ENCODE measurements at regions not wholly inside any gene's neighbourhood (a gene's known extent, or its start where the extent isn't known, plus 50 kb on each side); places are given as distances from the start of the nearest gene placed in this dataset.
"Not testable (repeated sequence)": the region's sequence is repeated elsewhere in the genome, so short reads cannot be mapped to it uniquely, and the experiment has no call there.

DNA sequence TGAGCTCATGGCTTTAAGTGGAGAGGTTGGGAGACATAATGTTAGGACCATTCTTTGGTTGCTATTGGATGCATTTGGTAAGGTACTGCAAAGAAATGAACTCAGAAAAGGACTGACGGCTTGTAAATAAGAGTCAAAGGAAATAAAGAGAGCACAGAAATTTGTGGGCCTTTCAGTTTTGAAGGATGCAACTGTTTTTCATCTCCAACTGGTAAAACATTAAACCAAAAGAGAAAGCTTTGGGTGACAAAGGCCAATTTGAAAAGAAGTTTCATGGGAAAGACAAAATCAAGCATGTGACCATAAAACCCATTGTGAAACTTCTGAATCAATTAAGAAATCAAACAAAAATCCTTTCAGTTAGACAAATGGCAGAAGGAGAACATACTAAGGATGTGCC, 77.8 kb upstream of the SPOPL start:
- Histone ChIP-seq H3K36me3 (no peaks in the 10 kb centered on the region), H3K4me1 (replicated peaks) (no peaks in the 10 kb centered on the region), H3K4me3 (no peak overlapping the region), H3K27ac (no peak overlapping the region), H3K9me3 (no peaks in the 10 kb centered on the region), H3K27me3 (replicated peaks; ENCODE audit: insufficient read depth) (no peaks in the 10 kb centered on the region)
- intact Hi-C loops (cut with DNase I) = no loop called here
- TF ChIP-seq CTCF (IDR thresholded peaks at IDR 0.05) = no peak
- no peak for TF ChIP-seq POLR2A (IDR thresholded peaks at IDR 0.05)
- TF ChIP-seq POLR2AphosphoS5 (IDR thresholded peaks at IDR 0.05) = no peak
- no peak for DNase-seq (ENCODE audit: low spot score)
- WGBS = 96% methylated on average over 1 of the region's 1 CpG

DNA sequence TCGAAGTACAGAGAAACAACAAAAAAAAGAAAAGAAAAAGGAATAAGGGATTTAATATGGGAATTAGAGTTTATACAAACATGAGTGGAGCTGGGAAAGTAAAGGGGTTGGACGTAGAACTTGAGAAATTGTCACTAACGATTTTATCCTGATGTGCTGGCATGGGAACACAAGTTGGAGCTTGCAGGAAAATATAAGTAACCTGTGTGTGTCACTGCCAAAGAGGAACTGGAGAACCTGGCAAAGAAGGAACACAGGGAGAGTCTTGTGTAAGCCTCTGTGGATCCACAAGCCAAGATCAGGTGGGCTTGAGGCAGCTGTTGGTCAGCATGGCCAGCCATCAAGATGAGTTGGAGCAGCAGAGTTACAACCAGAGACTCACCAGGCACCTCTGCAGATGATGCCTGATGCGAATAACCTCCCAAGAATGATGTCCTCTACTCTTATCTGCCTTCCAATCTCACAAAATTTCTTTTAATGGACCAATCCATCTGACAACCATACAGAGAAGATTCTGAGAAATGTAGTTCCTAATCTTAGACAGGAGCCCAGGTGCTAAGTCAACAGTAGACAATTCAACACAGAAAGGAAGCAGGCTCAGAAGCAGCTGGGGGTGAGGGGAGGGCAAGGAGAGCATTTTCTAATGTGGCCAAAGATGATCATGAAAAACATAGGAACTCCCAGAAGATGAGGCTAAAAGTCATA, 77.0 kb upstream of the SPOPL start:
- WGBS = 69% methylated on average over 4 of the region's 4 CpGs
- intact Hi-C loops (cut with DNase I) = no loop called here
- DNase-seq (ENCODE audit: low spot score) = no peak

DNA sequence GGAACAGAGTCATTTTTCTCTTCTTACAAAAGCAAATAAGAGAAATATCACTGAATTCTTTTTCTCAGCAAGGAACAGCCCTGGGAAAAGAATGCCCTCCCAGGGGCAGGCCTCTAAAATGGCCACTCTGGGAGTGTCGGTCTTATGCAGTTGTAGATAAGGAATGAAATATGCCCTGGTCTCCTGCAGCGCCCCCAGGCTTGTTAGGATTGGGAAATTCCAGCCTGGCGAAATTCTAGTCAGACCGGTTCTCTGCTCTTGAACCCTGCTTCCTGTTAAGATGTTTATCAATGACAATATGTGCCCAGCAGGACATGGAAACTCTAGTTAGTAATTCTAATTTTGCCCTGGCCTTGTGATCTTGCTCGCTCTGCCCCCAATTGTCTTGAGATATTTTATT, 75.5 kb upstream of the SPOPL start:
- H3K4me1 ChIP-seq (replicated peaks); intact Hi-C loops (cut with DNase I); H3K36me3 ChIP-seq; DNase-seq (ENCODE audit: low spot score); H3K9me3 ChIP-seq; H3K27me3 ChIP-seq (replicated peaks; ENCODE audit: insufficient read depth); H3K27ac ChIP-seq; H3K4me3 ChIP-seq: not testable (repeated sequence)
- WGBS = 89% methylated on average over 5 of the region's 5 CpGs

More for the DNA sequence above, 77.0 kb upstream of the SPOPL start:
- no peak for TF ChIP-seq CTCF (IDR thresholded peaks at IDR 0.05)
- TF ChIP-seq POLR2A (IDR thresholded peaks at IDR 0.05) = no peak
- no peak for TF ChIP-seq POLR2AphosphoS5 (IDR thresholded peaks at IDR 0.05)
- Histone ChIP-seq H3K36me3 (no peaks in the 10 kb centered on the region), H3K4me3 (no peak overlapping the region), H3K4me1 (replicated peaks) (no peaks in the 10 kb centered on the region), H3K27ac (no peak overlapping the region), H3K27me3 (replicated peaks; ENCODE audit: insufficient read depth) (no peaks in the 10 kb centered on the region), H3K9me3 (no peaks in the 10 kb centered on the region)

GRCh38 chr2:138428710-138429440, 72.7 kb upstream of the SPOPL start:
- H3K27ac ChIP-seq = no peak overlapping the region
- H3K36me3 ChIP-seq = no peaks in the 10 kb centered on the region
- H3K9me3 ChIP-seq = no peaks in the 10 kb centered on the region
- intact Hi-C loops (cut with DNase I) = no loop called here
- no peaks in the 10 kb centered on the region for H3K27me3 ChIP-seq (replicated peaks; ENCODE audit: insufficient read depth)
- DNase-seq (ENCODE audit: low spot score) = no peak
- no peak for TF ChIP-seq POLR2AphosphoS5 (IDR thresholded peaks at IDR 0.05)
- TF ChIP-seq CTCF (IDR thresholded peaks at IDR 0.05) = no peak
- TF ChIP-seq POLR2A (IDR thresholded peaks at IDR 0.05) = no peak
- H3K4me1 ChIP-seq (replicated peaks) = no peaks in the 10 kb centered on the region
- WGBS = 76% methylated on average over 4 of the region's 4 CpGs
- H3K4me3 ChIP-seq = no peak overlapping the region

DNA sequence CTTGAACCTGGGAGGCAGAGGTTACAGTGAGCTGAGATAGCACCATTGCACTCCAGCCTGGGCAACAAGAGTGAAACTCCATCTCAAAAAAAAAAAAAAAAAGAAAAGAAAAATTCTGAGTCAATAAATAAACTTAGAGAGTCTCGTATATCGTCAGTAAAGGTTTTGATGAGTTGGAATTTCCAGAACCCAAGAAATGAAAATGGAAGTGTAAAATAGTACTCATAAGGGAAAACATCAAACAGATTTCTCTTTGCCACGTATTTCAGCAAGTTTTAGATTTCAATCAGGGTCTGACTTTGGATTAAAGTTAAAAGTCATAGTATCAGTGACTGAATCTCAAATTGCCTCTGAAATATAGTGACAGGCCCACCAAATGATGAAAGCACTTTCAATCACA, 71.4 kb upstream of the SPOPL start:
- H3K9me3 ChIP-seq = no peaks in the 10 kb centered on the region
- 48% methylated on average over 3 of the region's 3 CpGs for WGBS
- no peak overlapping the region for H3K4me3 ChIP-seq
- DNase-seq (ENCODE audit: low spot score) = no peak
- H3K36me3 ChIP-seq = no peaks in the 10 kb centered on the region
- no peak for TF ChIP-seq POLR2AphosphoS5 (IDR thresholded peaks at IDR 0.05)
- no peak for TF ChIP-seq CTCF (IDR thresholded peaks at IDR 0.05)
- TF ChIP-seq POLR2A (IDR thresholded peaks at IDR 0.05) = no peak
- no peaks in the 10 kb centered on the region for H3K4me1 ChIP-seq (replicated peaks)
- H3K27me3 ChIP-seq (replicated peaks; ENCODE audit: insufficient read depth) = no peaks in the 10 kb centered on the region
- intact Hi-C loops (cut with DNase I) = no loop called here
- no peak overlapping the region for H3K27ac ChIP-seq
